IMR-90 (cell line): ENCODE measurements at regions not wholly inside any gene's neighbourhood (a gene's known extent, or its start where the extent isn't known, plus 50 kb on each side); places are given as distances from the start of the nearest gene placed in this dataset.

ENCODE experiments used
- ATAC-seq: fragments of 200-7000 bp; cut with Tn5 transposase; 2 replicates; pipeline ENCODE4 v1.9.1; 2020; ENCODE audit warnings: low read depth, mild to moderate bottlenecking, moderate library complexity
- BruUV-seq: library from RNA; stranded (reverse); fragments of 400-500 nt; replicated peaks from 2 replicates; lab custom pipeline; 2021; lab: Mats Ljungman, UMichigan
- CTCF ChIA-PET: fragments of 300-600 bp; formaldehyde crosslinking; extraction: SDS; loops from one replicate; lab custom pipeline; 2021; ENCODE audit warnings: antibody characterized with exemption; lab: Yijun Ruan, JAX
- POLR2A ChIA-PET: fragments of 300-600 bp; sonication (Branson Sonifier 250); formaldehyde crosslinking; loops from one replicate; lab custom pipeline; 2022; ENCODE audit warnings: antibody characterized with exemption; ENCODE audit not compliant: unreplicated experiment; lab: Charles Lee
- DNase-seq: peaks from one replicate; pipeline ENCODE4 v3.0.0; 2013
- H2AFZ ChIP-seq: replicated peaks from 2 replicates; pipeline ENCODE3; 2013; ENCODE audit warnings: low read length, mild to moderate bottlenecking; ENCODE audit not compliant: poor library complexity
- H2AK5ac ChIP-seq: 2 replicates; pipeline ENCODE4 v1.6.1; 2013; ENCODE audit warnings: low read depth, low read length, inconsistent platforms
- H2AK9ac ChIP-seq: replicated peaks from 2 replicates; pipeline ENCODE3; 2013; ENCODE audit warnings: mild to moderate bottlenecking, low read depth, low read length, moderate library complexity; ENCODE audit not compliant: poor library complexity
- H2BK120ac ChIP-seq: 2 replicates; pipeline ENCODE4 v1.6.1; 2013; ENCODE audit warnings: low read depth, low read length, inconsistent platforms
- H2BK15ac ChIP-seq: 3 replicates; pipeline ENCODE4 v1.6.1; 2013; ENCODE audit warnings: low read depth, low read length, inconsistent platforms
- H2BK20ac ChIP-seq: 2 replicates; pipeline ENCODE4 v1.6.1; 2013; ENCODE audit warnings: low read depth, mild to moderate bottlenecking, inconsistent platforms, low read length, moderate library complexity
- H2BK5ac ChIP-seq: 2 replicates; pipeline ENCODE4 v1.6.1; 2013; ENCODE audit warnings: mild to moderate bottlenecking, low read depth, low read length, inconsistent platforms; ENCODE audit not compliant: poor library complexity, severe bottlenecking
- H3K14ac ChIP-seq: replicated peaks from 2 replicates; pipeline ENCODE4 v1.6.1; 2013; ENCODE audit warnings: low read depth, low read length, inconsistent platforms
- H3K18ac ChIP-seq: 2 replicates; pipeline ENCODE4 v1.6.1; 2013; ENCODE audit warnings: low read depth, low read length, control low read depth
- H3K23ac ChIP-seq: 2 replicates; pipeline ENCODE4 v1.6.1; 2013; ENCODE audit warnings: low read depth, low read length, inconsistent platforms
- H3K27ac ChIP-seq: 2 replicates; pipeline ENCODE4 v1.5.1; 2013; ENCODE audit warnings: mild to moderate bottlenecking, control low read depth, low read length; ENCODE audit not compliant: insufficient read depth
- H3K27me3 ChIP-seq: 2 replicates; pipeline ENCODE4 v1.6.1; 2013; ENCODE audit warnings: low read length; ENCODE audit not compliant: control insufficient read depth, insufficient read depth
- H3K36me3 ChIP-seq: 2 replicates; pipeline ENCODE4 v1.6.1; 2013; ENCODE audit warnings: low read length, mixed read lengths; ENCODE audit not compliant: control insufficient read depth, insufficient read depth
- H3K4ac ChIP-seq: 2 replicates; pipeline ENCODE4 v1.6.1; 2013; ENCODE audit warnings: low read depth, low read length, inconsistent platforms
- H3K4me1 ChIP-seq: 2 replicates; pipeline ENCODE4 v1.6.1; 2013; ENCODE audit warnings: low read length, mixed read lengths; ENCODE audit not compliant: control insufficient read depth, insufficient read depth
- H3K4me2 ChIP-seq: 2 replicates; pipeline ENCODE4 v1.6.1; 2013; ENCODE audit warnings: low read depth, mild to moderate bottlenecking, control low read depth, low read length, moderate library complexity
- H3K4me3 ChIP-seq: 2 replicates; pipeline ENCODE4 v1.5.1; 2013; ENCODE audit warnings: low read depth, mild to moderate bottlenecking, control low read depth, low read length, moderate library complexity; ENCODE audit not compliant: insufficient read depth
- H3K56ac ChIP-seq: 2 replicates; pipeline ENCODE4 v1.6.1; 2013; ENCODE audit warnings: low read length, inconsistent platforms; ENCODE audit not compliant: insufficient read depth; ENCODE audit errors: extremely low read depth
- H3K79me1 ChIP-seq, 2 experiments: 2 replicates each; pipeline ENCODE4 v1.6.1; 2013; ENCODE audit warnings: low read length in 2 of 2, inconsistent platforms in 1 of 2, low read depth in 1 of 2
- H3K9ac ChIP-seq: 2 replicates; pipeline ENCODE4 v1.6.1; 2013; ENCODE audit warnings: low read depth, low read length, control low read depth
- H3K9me1 ChIP-seq: 2 replicates; pipeline ENCODE4 v1.6.1; 2013; ENCODE audit warnings: low read length, inconsistent platforms; ENCODE audit not compliant: insufficient read depth
- H3K9me3 ChIP-seq: 2 replicates; pipeline ENCODE4 v1.6.1; 2013; ENCODE audit warnings: low read length; ENCODE audit not compliant: control insufficient read depth, insufficient read depth
- H4K20me1 ChIP-seq: 2 replicates; pipeline ENCODE4 v1.6.1; 2013; ENCODE audit warnings: low read length, inconsistent platforms; ENCODE audit not compliant: insufficient read depth
- H4K5ac ChIP-seq: 2 replicates; pipeline ENCODE4 v1.6.1; 2013; ENCODE audit warnings: mild to moderate bottlenecking, low read depth, low read length, control low read depth
- H4K8ac ChIP-seq, 2 experiments: 2 replicates each; pipeline ENCODE4 v1.6.1; 2013; ENCODE audit warnings: low read depth in 2 of 2, low read length in 2 of 2, control low read depth in 1 of 2, inconsistent platforms in 1 of 2
- H4K91ac ChIP-seq: 2 replicates; pipeline ENCODE4 v1.6.1; 2013; ENCODE audit warnings: low read depth, low read length, inconsistent platforms; ENCODE audit not compliant: insufficient read depth
- BHLHE40 ChIP-seq: fragments of 150-350 bp; IDR thresholded peaks from 2 replicates; pipeline ENCODE4 v1.6.1; 2016; ENCODE audit warnings: mild to moderate bottlenecking, low read depth, low read length
- CEBPB ChIP-seq: IDR thresholded peaks from 2 replicates; pipeline ENCODE4 v1.6.1; 2012; ENCODE audit warnings: low read depth, low read length, improper control_type of control experiment
- CHD1 ChIP-seq: IDR thresholded peaks from 2 replicates; pipeline ENCODE4 v1.6.1; 2012; ENCODE audit warnings: low read depth, low read length, improper control_type of control experiment
- CTCF ChIP-seq: conservative IDR thresholded peaks from 2 replicates; pipeline ENCODE4 v1.5.1; 2012; ENCODE audit warnings: mild to moderate bottlenecking, low read depth, low read length, improper control_type of control experiment
- FOS ChIP-seq: fragments of 150-350 bp; IDR thresholded peaks from 2 replicates; pipeline ENCODE4 v1.6.1; 2016; ENCODE audit warnings: low read depth, low read length
- MAFK ChIP-seq: IDR thresholded peaks from 2 replicates; pipeline ENCODE4 v1.6.1; 2012; ENCODE audit warnings: low read depth, low read length, improper control_type of control experiment
- MAZ ChIP-seq: IDR thresholded peaks from 2 replicates; pipeline ENCODE4 v1.6.1; 2012; ENCODE audit warnings: low read depth, mild to moderate bottlenecking, low read length, improper control_type of control experiment, moderate library complexity, borderline replicate concordance
- MXI1 ChIP-seq: IDR thresholded peaks from 2 replicates; pipeline ENCODE4 v1.6.1; 2012; ENCODE audit warnings: low read depth, mild to moderate bottlenecking, low read length, moderate library complexity, borderline replicate concordance
- NFE2L2 ChIP-seq: fragments of 150-350 bp; IDR thresholded peaks from 2 replicates; pipeline ENCODE4 v1.6.1; 2016; ENCODE audit warnings: low read depth, mild to moderate bottlenecking, low read length
- POLR2A ChIP-seq: IDR thresholded peaks from 2 replicates; pipeline ENCODE4 v1.6.1; 2012; ENCODE audit warnings: mild to moderate bottlenecking, low read depth, low read length
- RAD21 ChIP-seq: IDR thresholded peaks from 2 replicates; pipeline ENCODE4 v1.6.1; 2012; ENCODE audit warnings: low read length, improper control_type of control experiment
- RCOR1 ChIP-seq: IDR thresholded peaks from 2 replicates; pipeline ENCODE4 v1.6.1; 2012; ENCODE audit warnings: mild to moderate bottlenecking, low read length, improper control_type of control experiment; ENCODE audit not compliant: insufficient replicate concordance
- RFX5 ChIP-seq: IDR thresholded peaks from 2 replicates; pipeline ENCODE4 v1.8.0; 2012; ENCODE audit warnings: low read depth, mild to moderate bottlenecking, low read length, moderate library complexity
- SMC3 ChIP-seq: fragments of 150-350 bp; IDR thresholded peaks from 2 replicates; pipeline ENCODE4 v1.6.1; 2016; ENCODE audit warnings: low read depth, mild to moderate bottlenecking, antibody characterized with exemption, low read length, moderate library complexity
- USF2 ChIP-seq: fragments of 150-350 bp; IDR thresholded peaks from 2 replicates; pipeline ENCODE4 v1.6.1; 2017; ENCODE audit warnings: mild to moderate bottlenecking, antibody characterized with exemption, low read length, low read depth
- WGBS, 2 experiments: methylation state at CpG; one replicate each; pipeline versions ENCODE4 v1.1.5 to v1.1.7; 2013; ENCODE audit warnings: missing lambda C conversion rate in 2 of 2; ENCODE audit not compliant: insufficient read length in 1 of 2; ENCODE audit errors: extremely low coverage in 2 of 2; 5-methylcytosine and 5-hydroxymethylcytosine counted together
- dilution Hi-C: fragments of 300-500 bp; cut with HindIII; formaldehyde crosslinking; loops from one replicate; pipeline ENCODE4 v1.14.3; 2018; ENCODE audit warnings: low sequenced_read_pairs; ENCODE audit not compliant: unreplicated experiment
- in situ Hi-C: fragments of 300-500 bp; cut with MboI; formaldehyde crosslinking; loops from 3 replicates; pipeline ENCODE4 v1.14.3; 2019; ENCODE audit warnings: low sequenced_read_pairs, inconsistent platforms, mixed read lengths
- intact Hi-C: fragments of 100-400 bp; cut with micrococcal nuclease; formaldehyde crosslinking; loops from 2 replicates; pipeline ENCODE4 v1.10.0; 2022
- TF ChIP-seq, protein P1 (sequence below): fragments of 150-350 bp; IDR thresholded peaks from 2 replicates; pipeline ENCODE4 v1.6.1; 2016; ENCODE audit warnings: low read depth, mild to moderate bottlenecking, low read length, moderate library complexity, borderline replicate concordance

DNA sequence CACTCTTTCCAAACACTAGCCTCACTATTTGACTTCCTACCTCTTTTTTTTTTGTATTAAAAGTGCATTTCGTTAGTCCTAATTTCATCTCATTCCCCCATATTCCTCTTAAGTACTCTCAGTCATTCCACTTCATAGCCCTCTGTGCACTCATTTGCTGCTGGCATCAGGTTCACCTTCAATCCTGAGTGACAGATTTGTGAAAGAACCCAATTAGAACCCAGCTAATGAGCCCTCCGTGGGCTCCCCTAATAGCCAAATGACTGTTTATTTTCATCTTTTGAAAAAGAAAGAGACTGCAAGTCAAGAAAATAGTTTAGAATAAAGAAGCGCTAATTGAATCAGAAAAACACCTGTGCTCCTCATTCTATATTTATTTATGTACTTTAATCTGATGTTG is 512.1 kb upstream of the LRATD1 start:
- 33% methylated on average over 1 of the region's 3 CpGs; no CpG with 5 or more reads in 1 of the 2 experiments for WGBS, 2 experiments
- Histone ChIP-seq H2BK15ac (no peak overlapping the region), H3K9ac (no peak overlapping the region), H4K8ac (no peak overlapping the region), H2AK9ac (no peak overlapping the region), H4K20me1 (no peaks in the 10 kb centered on the region), H3K56ac (no peak overlapping the region), H3K4me1 (no peaks in the 10 kb centered on the region), H3K18ac (no peak overlapping the region), H2BK20ac (no peak overlapping the region), H2AFZ (no peak overlapping the region), H4K5ac (no peak overlapping the region), H3K9me3 (peaks cover 5% of the 10 kb centered on the region), H4K91ac (no peak overlapping the region), H3K27me3 (no peaks in the 10 kb centered on the region), H3K14ac (no peak overlapping the region), H3K27ac (no peak overlapping the region), H2BK5ac (no peak overlapping the region), H2AK5ac (no peak overlapping the region), H3K4ac (no peak overlapping the region), H3K36me3 (no peaks in the 10 kb centered on the region), H3K4me2 (no peak overlapping the region), H3K4me3 (no peak overlapping the region), H3K9me1 (no peaks in the 10 kb centered on the region), H3K23ac (no peak overlapping the region), H3K79me1 (no peaks in the 10 kb centered on the region), H2BK120ac (no peak overlapping the region)
- CTCF ChIA-PET, result no interaction called here
- DNase-seq, result no peak
- in situ Hi-C loops (no loop called here), dilution Hi-C loops (no loop called here), intact Hi-C loops (no loop called here)
- no peak for TF ChIP-seq RFX5
- no peak for TF ChIP-seq SMC3
- TF ChIP-seq FOS, result no peak
- TF ChIP-seq CTCF, result no peak
- TF ChIP-seq MAZ, result no peak
- no peak for TF ChIP-seq BHLHE40
- TF ChIP-seq RCOR1, result no peak
- no peak for TF ChIP-seq MAFK
- TF ChIP-seq MXI1, result no peak
- TF ChIP-seq USF2, result no peak
- no peak for TF ChIP-seq CEBPB
- TF ChIP-seq CHD1, result no peak
- no peak for TF ChIP-seq NFE2L2
- TF ChIP-seq POLR2A, result no peak
- TF ChIP-seq, protein P1, sequence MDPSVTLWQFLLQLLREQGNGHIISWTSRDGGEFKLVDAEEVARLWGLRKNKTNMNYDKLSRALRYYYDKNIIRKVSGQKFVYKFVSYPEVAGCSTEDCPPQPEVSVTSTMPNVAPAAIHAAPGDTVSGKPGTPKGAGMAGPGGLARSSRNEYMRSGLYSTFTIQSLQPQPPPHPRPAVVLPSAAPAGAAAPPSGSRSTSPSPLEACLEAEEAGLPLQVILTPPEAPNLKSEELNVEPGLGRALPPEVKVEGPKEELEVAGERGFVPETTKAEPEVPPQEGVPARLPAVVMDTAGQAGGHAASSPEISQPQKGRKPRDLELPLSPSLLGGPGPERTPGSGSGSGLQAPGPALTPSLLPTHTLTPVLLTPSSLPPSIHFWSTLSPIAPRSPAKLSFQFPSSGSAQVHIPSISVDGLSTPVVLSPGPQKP, result no peak
- no peak for TF ChIP-seq RAD21
- ATAC-seq, result no peak
- no TSS peak for BruUV-seq
- POLR2A ChIA-PET, result no interaction called here
